NCI-H1417 (cell line): ENCODE measurements at regions not wholly inside any gene's neighbourhood (a gene's known extent, or its start where the extent isn't known, plus 50 kb on each side); places are given as distances from the start of the nearest gene placed in this dataset.

Experiments
- DNase-seq, 3 experiments: peaks; one replicate each; lab custom pipeline; 2025; lab: John Stamatoyannopoulos, UW

- DNase-seq = no peak
Measured at GRCh38 chr15:94749811-94750617, 518.7 kb downstream of the MCTP2 start.

GRCh38 chr15:94760348-94760747 is 529.0 kb downstream of the MCTP2 start:
- no peak for DNase-seq

DNA sequence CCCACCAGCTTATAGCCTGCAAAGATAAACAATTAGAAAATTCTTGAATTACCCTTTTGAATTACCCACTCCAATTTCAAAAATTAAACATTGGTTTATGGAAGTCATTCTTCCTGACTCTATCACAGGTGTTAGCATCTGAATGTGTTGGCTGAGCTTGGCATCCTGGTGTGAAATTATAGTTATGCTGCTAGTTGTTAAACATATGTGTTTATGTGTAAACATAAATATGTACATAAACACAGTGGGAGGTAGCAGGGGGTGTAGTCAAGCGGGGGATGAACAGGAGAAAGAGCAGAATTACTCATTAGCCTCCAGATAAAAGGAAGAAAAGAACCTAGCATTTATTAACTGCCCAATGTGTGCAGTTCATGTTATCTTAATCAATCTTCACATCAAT is 530.2 kb downstream of the MCTP2 start:
- peak in 2 of 3 experiments; percentile 28 to 86 for DNase-seq

- no peak for DNase-seq
Measured at GRCh38 chr15:94769089-94769488, 537.7 kb downstream of the MCTP2 start.

DNA sequence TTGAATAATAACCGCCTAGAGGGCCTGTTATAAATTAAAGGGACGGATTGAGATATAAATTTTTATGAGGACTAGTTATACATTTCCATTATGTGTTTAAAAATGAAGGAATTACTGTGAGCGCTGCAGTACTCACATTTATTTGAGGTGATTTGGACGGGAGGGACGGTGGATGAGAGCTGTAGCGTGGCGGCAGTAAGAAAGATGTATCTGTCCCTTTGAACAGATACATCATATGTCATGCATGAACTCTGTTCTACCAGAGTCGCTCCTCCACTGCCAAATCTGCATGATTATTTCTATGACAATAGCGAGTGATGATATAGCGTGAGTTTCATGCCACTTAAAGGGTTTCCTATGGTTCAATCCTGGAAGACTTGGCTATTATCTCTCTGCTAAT is 538.8 kb downstream of the MCTP2 start:
- no peak for DNase-seq

- DNase-seq = peak in 2 of 3 experiments; percentile 44 to 85
Measured at GRCh38 chr15:94777037-94777436, 545.7 kb downstream of the MCTP2 start.

DNA sequence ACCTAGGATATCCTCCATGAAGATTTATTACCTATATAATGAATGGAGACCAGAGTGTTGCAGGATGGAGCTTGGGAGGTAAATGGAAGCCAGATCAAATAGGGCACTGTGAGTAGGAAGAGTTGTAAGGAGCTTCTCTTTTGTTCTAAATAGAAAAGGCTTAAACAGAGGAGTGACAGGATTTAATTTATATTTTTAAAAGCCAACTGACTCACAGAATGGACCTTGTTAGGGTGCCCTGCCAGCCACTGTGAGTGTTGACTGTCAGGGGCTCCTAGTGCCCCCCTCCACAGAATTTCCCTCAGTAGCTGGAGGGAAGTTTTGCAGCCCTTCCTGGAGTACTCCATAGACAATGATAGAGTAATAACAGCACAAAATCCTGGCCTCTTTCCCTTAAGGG is 547.5 kb downstream of the MCTP2 start:
- DNase-seq = no peak

DNA sequence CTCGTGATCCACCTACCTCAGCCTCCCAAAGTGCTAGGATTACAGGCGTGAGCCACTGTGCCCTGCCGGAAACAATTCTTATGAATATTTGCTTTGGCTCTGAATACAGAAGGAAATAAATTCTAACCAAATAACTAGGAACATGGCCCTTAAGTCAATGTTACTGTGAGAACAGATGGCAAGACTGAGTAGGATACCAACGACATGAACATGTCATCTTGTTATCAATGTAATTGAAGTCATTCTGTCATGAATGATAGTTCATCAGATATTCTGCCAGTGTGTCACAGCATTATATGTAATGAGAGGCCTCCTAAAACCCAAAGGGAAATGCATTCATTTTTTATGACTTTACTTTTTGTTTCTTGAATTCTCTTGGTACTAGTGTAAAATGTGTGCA is 548.8 kb downstream of the MCTP2 start:
- DNase-seq = no peak

- no peak for DNase-seq
Measured at GRCh38 chr15:94785091-94785490, 553.7 kb downstream of the MCTP2 start.

DNA sequence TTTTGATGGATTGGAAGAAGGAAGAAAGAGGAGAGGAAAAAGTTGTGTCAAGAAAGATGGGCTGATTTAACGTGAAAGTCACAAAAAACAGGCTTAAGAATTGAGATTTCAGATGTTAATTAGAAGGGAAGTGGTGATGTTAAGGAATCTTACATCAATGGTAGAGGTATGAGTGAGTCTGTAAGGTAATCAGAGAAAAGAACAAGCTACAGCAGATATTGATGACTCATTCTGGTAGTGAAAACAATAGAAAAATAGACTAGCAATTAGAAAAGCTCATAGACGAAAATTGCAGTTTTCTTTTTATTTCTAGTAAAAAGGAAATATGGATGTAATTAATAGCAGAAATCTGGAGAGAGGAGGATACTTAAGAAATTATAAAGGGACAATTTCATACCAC is 559.6 kb downstream of the MCTP2 start:
- DNase-seq = no peak

- no peak for DNase-seq
Measured at GRCh38 chr15:94791510-94791909, 560.1 kb downstream of the MCTP2 start.

- DNase-seq = no peak
Measured at GRCh38 chr15:94792196-94792595, 560.8 kb downstream of the MCTP2 start.

DNA sequence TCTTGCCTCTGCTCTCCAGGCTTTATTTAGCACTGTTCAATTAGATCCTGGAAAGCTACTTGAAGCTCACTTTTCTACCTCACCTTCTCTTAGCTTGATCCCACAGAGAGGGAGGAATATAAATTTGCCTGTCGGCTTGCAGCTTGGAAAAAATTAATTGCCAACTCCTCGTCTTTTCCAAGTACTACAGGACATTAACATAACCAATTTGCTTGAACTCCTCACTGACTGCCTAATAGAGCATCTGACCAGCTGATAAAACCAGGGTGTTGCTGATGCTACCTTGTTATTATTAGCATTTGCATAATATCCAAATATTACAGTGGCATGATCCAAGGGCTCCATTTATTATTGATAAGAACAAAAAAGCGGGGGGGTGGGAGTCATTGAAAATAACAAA is 561.8 kb downstream of the MCTP2 start:
- DNase-seq = peak in 1 of 3 experiments; percentile 50

DNA sequence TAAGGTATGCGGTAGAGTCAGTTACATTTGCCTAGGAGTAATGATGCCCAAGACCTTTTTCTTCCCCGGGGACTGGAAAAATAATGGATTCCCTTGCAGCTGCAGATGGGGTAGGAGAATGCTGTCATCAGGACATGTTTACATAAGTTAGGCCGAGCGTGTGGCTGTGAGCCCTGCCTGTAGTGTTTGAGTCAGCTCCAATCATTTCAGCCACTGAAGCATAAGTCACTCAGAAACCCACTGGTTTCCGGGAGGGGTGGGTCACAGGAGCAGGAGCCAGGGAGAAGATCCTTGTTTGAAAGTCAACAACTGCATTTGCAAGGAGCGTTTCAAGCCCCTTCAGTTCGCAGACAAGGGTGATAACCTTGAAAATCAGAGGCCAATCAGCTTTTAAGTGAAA is 562.3 kb downstream of the MCTP2 start:
- peak in 2 of 3 experiments; percentile 16 to 57 for DNase-seq

DNA sequence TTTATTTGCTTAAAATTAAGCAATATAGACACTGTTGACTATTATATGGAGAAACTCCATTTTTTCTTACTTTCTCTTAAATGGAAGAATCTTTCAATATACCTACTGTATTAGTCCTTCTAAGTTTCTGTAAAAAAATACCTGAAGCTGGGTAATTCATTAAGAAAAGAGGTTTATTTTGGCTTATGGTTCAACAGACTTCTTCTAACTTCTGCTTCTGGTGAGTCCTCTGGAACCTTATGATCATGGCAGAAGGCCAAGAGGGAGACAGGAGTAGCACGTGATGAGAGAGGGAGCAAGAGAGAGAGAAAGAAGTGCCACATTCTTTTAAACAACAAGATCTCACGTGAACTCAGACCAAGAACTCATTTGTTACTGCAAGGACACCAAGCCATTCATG is 573.3 kb downstream of the MCTP2 start:
- no peak for DNase-seq

DNA sequence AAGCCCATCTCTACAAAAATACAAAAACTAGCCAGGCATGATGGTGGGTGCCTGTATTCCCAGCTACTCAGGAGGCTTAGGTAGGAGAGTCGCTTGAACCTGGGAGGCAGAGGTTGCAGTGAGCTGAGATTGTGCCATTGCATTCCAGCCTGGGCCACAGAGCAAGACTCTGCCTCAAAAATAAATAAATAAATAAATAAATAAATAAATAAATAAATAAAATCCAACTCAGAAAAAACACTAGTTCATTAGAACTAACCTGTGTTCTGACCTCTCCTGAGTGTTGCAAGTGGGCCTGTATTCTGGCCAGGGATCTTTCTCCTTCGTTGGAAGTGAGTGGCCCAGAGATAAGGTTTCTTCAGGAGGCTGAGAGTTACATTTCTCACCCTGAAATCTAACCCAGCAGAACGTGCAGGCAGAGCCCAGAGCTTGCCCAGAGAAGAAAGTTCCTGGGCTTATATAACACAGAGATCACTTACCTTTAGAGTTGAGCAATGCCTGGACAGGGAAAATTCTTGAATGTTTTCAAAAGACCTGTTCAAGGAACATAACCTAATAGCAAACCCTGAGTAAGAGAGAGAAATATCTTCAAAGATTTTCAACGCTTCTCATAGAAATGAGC is 583.9 kb downstream of the MCTP2 start:
- no peak for DNase-seq

GRCh38 chr15:94815914-94816313 is 584.6 kb downstream of the MCTP2 start:
- DNase-seq = no peak

GRCh38 chr15:94829887-94830884 is 598.8 kb downstream of the MCTP2 start:
- DNase-seq = no peak

DNA sequence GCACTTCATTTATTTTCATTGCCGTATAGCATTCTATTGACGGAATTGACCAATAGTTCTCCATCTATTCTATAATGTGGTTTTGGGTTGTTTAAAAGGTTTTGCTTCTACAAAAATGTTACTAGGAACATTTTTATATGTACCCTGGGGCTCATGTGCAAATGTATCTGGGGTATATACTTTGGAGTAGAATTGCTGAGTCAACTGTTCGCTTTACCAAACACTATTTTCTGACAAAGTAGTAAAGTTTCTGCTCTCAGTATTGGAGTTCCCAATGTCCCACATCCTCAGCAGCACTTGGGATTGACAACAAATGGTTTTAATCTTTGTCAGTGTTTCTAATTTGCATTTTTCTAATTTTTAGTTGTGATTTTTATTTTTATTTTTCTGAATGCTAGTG is 602.6 kb downstream of the MCTP2 start:
- no peak for DNase-seq

DNA sequence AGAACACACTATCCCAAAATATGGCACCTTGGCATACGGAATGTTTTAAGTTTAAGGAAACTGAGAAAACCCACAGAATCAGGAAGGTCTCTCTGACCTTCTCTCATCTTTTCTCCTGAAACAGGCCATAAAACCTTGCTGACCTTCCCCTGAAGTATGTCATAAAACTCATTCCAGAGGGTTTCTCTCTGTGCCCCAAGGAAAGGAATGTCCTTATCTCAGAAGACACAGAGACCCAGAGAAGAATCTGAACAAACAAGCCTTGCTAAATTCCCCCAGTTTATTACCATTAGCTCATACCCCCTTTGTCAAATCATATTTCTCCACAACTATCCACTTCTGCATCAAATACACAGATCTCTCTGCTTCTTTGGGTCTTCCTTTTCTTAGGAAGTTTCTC is 603.1 kb downstream of the MCTP2 start:
- DNase-seq = no peak

DNA sequence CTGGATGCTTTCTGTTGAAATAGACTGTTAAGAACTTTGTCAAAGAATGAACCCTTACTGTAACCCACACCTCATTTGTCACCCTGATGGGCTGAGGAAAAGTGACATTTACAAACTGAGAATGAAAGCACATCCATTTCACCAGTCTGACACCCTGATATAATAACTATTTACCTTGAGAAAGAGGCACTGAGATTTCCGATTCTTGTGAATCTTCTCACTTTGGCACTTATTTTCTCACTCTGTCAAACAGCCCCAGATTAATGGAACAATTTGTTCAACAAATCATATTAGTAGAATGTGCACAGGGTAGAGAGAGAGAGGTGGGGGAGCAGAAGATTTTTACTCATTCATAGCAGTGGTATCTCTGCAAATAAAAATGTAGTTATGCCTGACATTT is 606.9 kb downstream of the MCTP2 start:
- DNase-seq = no peak
